GM23338 (cell line): ENCODE measurements at regions not wholly inside any gene's neighbourhood (a gene's known extent, or its start where the extent isn't known, plus 50 kb on each side); places are given as distances from the start of the nearest gene placed in this dataset.

ENCODE experiments used
- ATAC-seq: fragments of 200-7000 bp; cut with Tn5 transposase; 3 replicates; pipeline ENCODE4 v1.9.1; 2020
- DNase-seq: peaks from one replicate; pipeline ENCODE4 v3.0.0-alpha.2; 2015; ENCODE audit warnings: low spot score
- H2AFZ ChIP-seq: fragments of 200-600 bp; sonication (generic); 2 replicates; pipeline ENCODE4 v1.8.0; 2016; ENCODE audit warnings: antibody characterized with exemption, mild to moderate bottlenecking, moderate library complexity
- H3F3A ChIP-seq: fragments of 200-600 bp; sonication (generic); replicated peaks from 2 replicates; pipeline ENCODE4 v1.8.0; 2017; ENCODE audit warnings: antibody characterized with exemption, mixed run types, low read depth
- H3K27ac ChIP-seq: fragments of 200-600 bp; sonication (generic); 2 replicates; pipeline ENCODE4 v1.6.1; 2016; ENCODE audit warnings: low read depth
- H3K27me3 ChIP-seq: fragments of 200-600 bp; sonication (generic); 2 replicates; pipeline ENCODE4 v1.8.0; 2016; ENCODE audit warnings: mild to moderate bottlenecking, mixed run types, moderate library complexity; ENCODE audit not compliant: insufficient read depth
- H3K36me3 ChIP-seq: fragments of 200-600 bp; sonication (generic); 2 replicates; pipeline ENCODE4 v1.8.0; 2016; ENCODE audit warnings: mild to moderate bottlenecking; ENCODE audit not compliant: insufficient read depth
- H3K4me1 ChIP-seq: fragments of 200-600 bp; sonication (generic); 2 replicates; pipeline ENCODE4 v1.8.0; 2016; ENCODE audit warnings: mild to moderate bottlenecking, moderate library complexity; ENCODE audit not compliant: insufficient read depth
- H3K4me2 ChIP-seq: fragments of 200-600 bp; sonication (generic); 2 replicates; pipeline ENCODE4 v1.7.1; 2017; ENCODE audit warnings: mixed run types
- H3K4me3 ChIP-seq: fragments of 200-600 bp; sonication (generic); 2 replicates; pipeline ENCODE4 v1.6.1; 2016; ENCODE audit warnings: mixed run types
- H3K79me2 ChIP-seq: fragments of 200-600 bp; sonication (generic); replicated peaks from 2 replicates; pipeline ENCODE4 v1.8.0; 2017; ENCODE audit warnings: mild to moderate bottlenecking; ENCODE audit not compliant: insufficient read depth
- H3K9me2 ChIP-seq: fragments of 200-600 bp; sonication (generic); 2 replicates; pipeline ENCODE4 v1.8.0; 2017; ENCODE audit not compliant: insufficient read depth
- H4K20me1 ChIP-seq: fragments of 200-600 bp; sonication (generic); replicated peaks from 2 replicates; pipeline ENCODE4 v1.8.0; 2017; ENCODE audit warnings: mild to moderate bottlenecking; ENCODE audit not compliant: insufficient read depth
- H3K27ac Mint-ChIP-seq: 2 replicates; pipeline ENCODE4 v1.8.0; 2020; ENCODE audit warnings: inconsistent platforms, mild to moderate bottlenecking, moderate library complexity, mixed read lengths
- H3K27me3 Mint-ChIP-seq: 3 replicates; pipeline ENCODE4 v1.8.0; 2022; ENCODE audit warnings: low read depth, mild to moderate bottlenecking, moderate library complexity, mixed read lengths, inconsistent platforms; ENCODE audit not compliant: insufficient read depth, poor library complexity
- H3K36me3 Mint-ChIP-seq: 3 replicates; pipeline ENCODE4 v1.8.0; 2021; ENCODE audit warnings: low read depth, mild to moderate bottlenecking, inconsistent platforms, moderate library complexity, mixed read lengths
- H3K4me1 Mint-ChIP-seq: 3 replicates; pipeline ENCODE4 v1.8.0; 2020; ENCODE audit warnings: mild to moderate bottlenecking, inconsistent platforms, mixed read lengths
- H3K4me3 Mint-ChIP-seq: 3 replicates; pipeline ENCODE4 v1.8.0; 2021; ENCODE audit warnings: moderate library complexity, mild to moderate bottlenecking, inconsistent platforms, mixed read lengths
- H3K9me3 Mint-ChIP-seq: 3 replicates; pipeline ENCODE4 v1.8.0; 2020; ENCODE audit warnings: moderate library complexity, mild to moderate bottlenecking, inconsistent platforms, mixed read lengths
- CREB1 ChIP-seq: fragments of 250-450 bp; sonication (Bioruptor Pico); IDR thresholded peaks from 2 replicates; pipeline ENCODE4 v1.5.0; 2020; ENCODE audit warnings: low read depth, mild to moderate bottlenecking, moderate library complexity
- EZH2 ChIP-seq: fragments of 200-600 bp; sonication (generic); IDR thresholded peaks from one replicate; pipeline ENCODE4 v1.8.0; 2017; ENCODE audit warnings: antibody characterized with exemption, mild to moderate bottlenecking, low read depth; ENCODE audit not compliant: unreplicated experiment
- EZH2phosphoT487 ChIP-seq: fragments of 200-600 bp; sonication (generic); IDR thresholded peaks from one replicate; pipeline ENCODE4 v1.8.1; 2018; ENCODE audit warnings: antibody characterized with exemption; ENCODE audit not compliant: unreplicated experiment
- JUNB ChIP-seq: IDR thresholded peaks from one replicate; pipeline ENCODE4 v1.6.1; 2016; ENCODE audit warnings: antibody characterized with exemption; ENCODE audit not compliant: unreplicated experiment
- NANOG ChIP-seq: IDR thresholded peaks from 2 replicates; pipeline ENCODE4 v1.6.1; 2016; ENCODE audit warnings: antibody characterized with exemption, borderline replicate concordance
- POLR2AphosphoS5 ChIP-seq: IDR thresholded peaks from 2 replicates; pipeline ENCODE4 v1.6.1; 2016; ENCODE audit warnings: antibody characterized with exemption, low read depth
- REST ChIP-seq: IDR thresholded peaks from one replicate; pipeline ENCODE4 v1.6.1; 2018; ENCODE audit warnings: antibody characterized with exemption; ENCODE audit not compliant: unreplicated experiment
- STAT1 ChIP-seq: IDR thresholded peaks from one replicate; pipeline ENCODE4 v1.6.1; 2016; ENCODE audit warnings: antibody characterized with exemption; ENCODE audit not compliant: unreplicated experiment
- ZNF114 ChIP-seq: fragments of 250-450 bp; sonication (Bioruptor Pico); IDR thresholded peaks from 2 replicates; pipeline ENCODE4 v1.5.0; 2020; ENCODE audit warnings: mild to moderate bottlenecking, moderate library complexity
- ZNF331 ChIP-seq: fragments of 250-450 bp; sonication (Bioruptor Pico); IDR thresholded peaks from 2 replicates; pipeline ENCODE4 v1.5.0; 2020; ENCODE audit warnings: low read depth, mild to moderate bottlenecking, moderate library complexity
- TF ChIP-seq, protein P1 (sequence below): IDR thresholded peaks from 2 replicates; pipeline ENCODE4 v1.6.1; 2016; ENCODE audit warnings: antibody characterized with exemption
- TF ChIP-seq, protein P2 (sequence below), 2 experiments: fragments of 200-600 bp in 1 of 2; sonication (generic) in 1 of 2; conservative IDR thresholded peaks; 2 replicates each; pipeline versions ENCODE4 v1.5.1 to v1.6.1; 2016 to 2017; ENCODE audit warnings: antibody characterized with exemption in 2 of 2, low read depth in 2 of 2, mild to moderate bottlenecking in 2 of 2, moderate library complexity in 1 of 2
- TF ChIP-seq, protein P3 (sequence below): fragments of 250-450 bp; sonication (Bioruptor Pico); IDR thresholded peaks from 2 replicates; pipeline ENCODE4 v1.5.0; 2020; ENCODE audit warnings: mild to moderate bottlenecking, moderate library complexity

- no peak overlapping the region for H3K4me2 ChIP-seq
- no peaks in the 10 kb centered on the region for H3F3A ChIP-seq
- DNase-seq, result no peak
- H3K4me3 ChIP-seq, result no peak overlapping the region
- no peaks in the 10 kb centered on the region for H3K36me3 ChIP-seq
- no peak overlapping the region for H2AFZ ChIP-seq
- H3K27me3 Mint-ChIP-seq, result no peaks in the 10 kb centered on the region
- H3K4me3 Mint-ChIP-seq, result no peak overlapping the region
- H3K27me3 ChIP-seq, result no peaks in the 10 kb centered on the region
- H4K20me1 ChIP-seq, result no peaks in the 10 kb centered on the region
- TF ChIP-seq EZH2 (no peak), NANOG (no peak), JUNB (no peak), CREB1 (CRISPR knock-in tag) (no peak), EZH2phosphoT487 (no peak), ZNF114 (no peak), POLR2AphosphoS5 (no peak), STAT1 (no peak), ZNF331 (no peak), REST (no peak)
- TF ChIP-seq, protein P1, sequence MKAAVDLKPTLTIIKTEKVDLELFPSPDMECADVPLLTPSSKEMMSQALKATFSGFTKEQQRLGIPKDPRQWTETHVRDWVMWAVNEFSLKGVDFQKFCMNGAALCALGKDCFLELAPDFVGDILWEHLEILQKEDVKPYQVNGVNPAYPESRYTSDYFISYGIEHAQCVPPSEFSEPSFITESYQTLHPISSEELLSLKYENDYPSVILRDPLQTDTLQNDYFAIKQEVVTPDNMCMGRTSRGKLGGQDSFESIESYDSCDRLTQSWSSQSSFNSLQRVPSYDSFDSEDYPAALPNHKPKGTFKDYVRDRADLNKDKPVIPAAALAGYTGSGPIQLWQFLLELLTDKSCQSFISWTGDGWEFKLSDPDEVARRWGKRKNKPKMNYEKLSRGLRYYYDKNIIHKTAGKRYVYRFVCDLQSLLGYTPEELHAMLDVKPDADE, result no peak
- TF ChIP-seq, protein P2, sequence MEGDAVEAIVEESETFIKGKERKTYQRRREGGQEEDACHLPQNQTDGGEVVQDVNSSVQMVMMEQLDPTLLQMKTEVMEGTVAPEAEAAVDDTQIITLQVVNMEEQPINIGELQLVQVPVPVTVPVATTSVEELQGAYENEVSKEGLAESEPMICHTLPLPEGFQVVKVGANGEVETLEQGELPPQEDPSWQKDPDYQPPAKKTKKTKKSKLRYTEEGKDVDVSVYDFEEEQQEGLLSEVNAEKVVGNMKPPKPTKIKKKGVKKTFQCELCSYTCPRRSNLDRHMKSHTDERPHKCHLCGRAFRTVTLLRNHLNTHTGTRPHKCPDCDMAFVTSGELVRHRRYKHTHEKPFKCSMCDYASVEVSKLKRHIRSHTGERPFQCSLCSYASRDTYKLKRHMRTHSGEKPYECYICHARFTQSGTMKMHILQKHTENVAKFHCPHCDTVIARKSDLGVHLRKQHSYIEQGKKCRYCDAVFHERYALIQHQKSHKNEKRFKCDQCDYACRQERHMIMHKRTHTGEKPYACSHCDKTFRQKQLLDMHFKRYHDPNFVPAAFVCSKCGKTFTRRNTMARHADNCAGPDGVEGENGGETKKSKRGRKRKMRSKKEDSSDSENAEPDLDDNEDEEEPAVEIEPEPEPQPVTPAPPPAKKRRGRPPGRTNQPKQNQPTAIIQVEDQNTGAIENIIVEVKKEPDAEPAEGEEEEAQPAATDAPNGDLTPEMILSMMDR (conservative IDR thresholded peaks at IDR 0.05; ENCODE audit: low read depth in 2 of 2), result no peak
- TF ChIP-seq, protein P3, sequence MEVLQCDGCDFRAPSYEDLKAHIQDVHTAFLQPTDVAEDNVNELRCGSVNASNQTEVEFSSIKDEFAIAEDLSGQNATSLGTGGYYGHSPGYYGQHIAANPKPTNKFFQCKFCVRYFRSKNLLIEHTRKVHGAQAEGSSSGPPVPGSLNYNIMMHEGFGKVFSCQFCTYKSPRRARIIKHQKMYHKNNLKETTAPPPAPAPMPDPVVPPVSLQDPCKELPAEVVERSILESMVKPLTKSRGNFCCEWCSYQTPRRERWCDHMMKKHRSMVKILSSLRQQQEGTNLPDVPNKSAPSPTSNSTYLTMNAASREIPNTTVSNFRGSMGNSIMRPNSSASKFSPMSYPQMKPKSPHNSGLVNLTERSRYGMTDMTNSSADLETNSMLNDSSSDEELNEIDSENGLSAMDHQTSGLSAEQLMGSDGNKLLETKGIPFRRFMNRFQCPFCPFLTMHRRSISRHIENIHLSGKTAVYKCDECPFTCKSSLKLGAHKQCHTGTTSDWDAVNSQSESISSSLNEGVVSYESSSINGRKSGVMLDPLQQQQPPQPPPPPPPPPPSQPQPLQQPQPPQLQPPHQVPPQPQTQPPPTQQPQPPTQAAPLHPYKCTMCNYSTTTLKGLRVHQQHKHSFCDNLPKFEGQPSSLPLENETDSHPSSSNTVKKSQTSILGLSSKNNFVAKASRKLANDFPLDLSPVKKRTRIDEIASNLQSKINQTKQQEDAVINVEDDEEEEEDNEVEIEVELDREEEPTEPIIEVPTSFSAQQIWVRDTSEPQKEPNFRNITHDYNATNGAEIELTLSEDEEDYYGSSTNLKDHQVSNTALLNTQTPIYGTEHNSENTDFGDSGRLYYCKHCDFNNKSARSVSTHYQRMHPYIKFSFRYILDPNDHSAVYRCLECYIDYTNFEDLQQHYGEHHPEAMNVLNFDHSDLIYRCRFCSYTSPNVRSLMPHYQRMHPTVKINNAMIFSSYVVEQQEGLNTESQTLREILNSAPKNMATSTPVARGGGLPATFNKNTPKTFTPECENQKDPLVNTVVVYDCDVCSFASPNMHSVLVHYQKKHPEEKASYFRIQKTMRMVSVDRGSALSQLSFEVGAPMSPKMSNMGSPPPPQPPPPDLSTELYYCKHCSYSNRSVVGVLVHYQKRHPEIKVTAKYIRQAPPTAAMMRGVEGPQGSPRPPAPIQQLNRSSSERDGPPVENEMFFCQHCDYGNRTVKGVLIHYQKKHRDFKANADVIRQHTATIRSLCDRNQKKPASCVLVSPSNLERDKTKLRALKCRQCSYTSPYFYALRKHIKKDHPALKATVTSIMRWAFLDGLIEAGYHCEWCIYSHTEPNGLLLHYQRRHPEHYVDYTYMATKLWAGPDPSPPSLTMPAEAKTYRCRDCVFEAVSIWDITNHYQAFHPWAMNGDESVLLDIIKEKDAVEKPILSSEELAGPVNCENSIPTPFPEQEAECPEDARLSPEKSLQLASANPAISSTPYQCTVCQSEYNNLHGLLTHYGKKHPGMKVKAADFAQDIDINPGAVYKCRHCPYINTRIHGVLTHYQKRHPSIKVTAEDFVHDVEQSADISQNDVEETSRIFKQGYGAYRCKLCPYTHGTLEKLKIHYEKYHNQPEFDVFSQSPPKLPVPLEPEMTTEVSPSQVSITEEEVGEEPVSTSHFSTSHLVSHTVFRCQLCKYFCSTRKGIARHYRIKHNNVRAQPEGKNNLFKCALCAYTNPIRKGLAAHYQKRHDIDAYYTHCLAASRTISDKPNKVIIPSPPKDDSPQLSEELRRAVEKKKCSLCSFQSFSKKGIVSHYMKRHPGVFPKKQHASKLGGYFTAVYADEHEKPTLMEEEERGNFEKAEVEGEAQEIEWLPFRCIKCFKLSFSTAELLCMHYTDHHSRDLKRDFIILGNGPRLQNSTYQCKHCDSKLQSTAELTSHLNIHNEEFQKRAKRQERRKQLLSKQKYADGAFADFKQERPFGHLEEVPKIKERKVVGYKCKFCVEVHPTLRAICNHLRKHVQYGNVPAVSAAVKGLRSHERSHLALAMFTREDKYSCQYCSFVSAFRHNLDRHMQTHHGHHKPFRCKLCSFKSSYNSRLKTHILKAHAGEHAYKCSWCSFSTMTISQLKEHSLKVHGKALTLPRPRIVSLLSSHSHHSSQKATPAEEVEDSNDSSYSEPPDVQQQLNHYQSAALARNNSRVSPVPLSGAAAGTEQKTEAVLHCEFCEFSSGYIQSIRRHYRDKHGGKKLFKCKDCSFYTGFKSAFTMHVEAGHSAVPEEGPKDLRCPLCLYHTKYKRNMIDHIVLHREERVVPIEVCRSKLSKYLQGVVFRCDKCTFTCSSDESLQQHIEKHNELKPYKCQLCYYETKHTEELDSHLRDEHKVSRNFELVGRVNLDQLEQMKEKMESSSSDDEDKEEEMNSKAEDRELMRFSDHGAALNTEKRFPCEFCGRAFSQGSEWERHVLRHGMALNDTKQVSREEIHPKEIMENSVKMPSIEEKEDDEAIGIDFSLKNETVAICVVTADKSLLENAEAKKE, result no peak
- no peaks in the 10 kb centered on the region for H3K9me2 ChIP-seq
- H3K4me1 ChIP-seq, result peaks cover 6% of the 10 kb centered on the region
- no peak for ATAC-seq
- peaks cover 6% of the 10 kb centered on the region; the same call in 2 of the 3 replicates for H3K4me1 Mint-ChIP-seq
- no peaks in the 10 kb centered on the region for H3K36me3 Mint-ChIP-seq
- peaks cover 3% of the 10 kb centered on the region; the same call in 1 of the 3 replicates for H3K9me3 Mint-ChIP-seq
- H3K79me2 ChIP-seq, result no peaks in the 10 kb centered on the region
- no peak overlapping the region for H3K27ac Mint-ChIP-seq
- no peak overlapping the region for H3K27ac ChIP-seq
Measured at GRCh38 chr5:163574472-163575440, 69.3 kb downstream of the MAT2B start.
